ENCODE measurements at regions not wholly inside any gene's neighbourhood (a gene's known extent, or its start where the extent isn't known, plus 50 kb on each side); places are given as distances from the start of the nearest gene placed in this dataset.

- TF ChIP-seq POLR2A (IDR thresholded peaks at IDR 0.05) (no peak), CTCF (IDR thresholded peaks at IDR 0.05) (no peak)
These were observed 231.5 kb downstream of the ZNF608 start for GRCh38 chr5:124514956-124515355.
